ENCODE measurements at regions not wholly inside any gene's neighbourhood (a gene's known extent, or its start where the extent isn't known, plus 50 kb on each side); places are given as distances from the start of the nearest gene placed in this dataset.

DNA sequence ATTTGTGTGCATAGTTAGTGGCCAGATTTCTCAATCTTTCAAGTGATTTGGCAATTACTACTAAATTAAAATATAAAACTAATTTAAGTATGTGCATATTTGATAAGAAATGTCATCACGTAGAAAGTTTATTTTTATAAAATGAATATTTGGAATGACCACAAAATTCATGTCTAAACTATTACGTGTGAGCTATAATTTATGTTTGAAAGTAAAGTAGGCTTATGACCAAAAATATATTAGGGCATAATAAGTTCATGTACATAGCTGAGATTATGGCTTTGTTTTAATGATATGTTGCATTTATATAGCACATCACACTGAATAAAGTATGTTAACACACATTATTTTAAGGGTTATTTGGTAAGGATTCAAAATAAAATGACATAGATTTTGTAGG lies 1532.6 kb downstream of the C4orf33 start:
- DNase-seq (ENCODE audit: low read depth in 2 of 2): no peak

- DNase-seq (ENCODE audit: low read depth in 2 of 2): no peak
Measured at GRCh38 chr4:130632731-130633604, 1537.0 kb downstream of the C4orf33 start.

- no peak for DNase-seq (ENCODE audit: low read depth in 2 of 2)
Measured at GRCh38 chr4:130636486-130636885, 1540.5 kb downstream of the C4orf33 start.

DNA sequence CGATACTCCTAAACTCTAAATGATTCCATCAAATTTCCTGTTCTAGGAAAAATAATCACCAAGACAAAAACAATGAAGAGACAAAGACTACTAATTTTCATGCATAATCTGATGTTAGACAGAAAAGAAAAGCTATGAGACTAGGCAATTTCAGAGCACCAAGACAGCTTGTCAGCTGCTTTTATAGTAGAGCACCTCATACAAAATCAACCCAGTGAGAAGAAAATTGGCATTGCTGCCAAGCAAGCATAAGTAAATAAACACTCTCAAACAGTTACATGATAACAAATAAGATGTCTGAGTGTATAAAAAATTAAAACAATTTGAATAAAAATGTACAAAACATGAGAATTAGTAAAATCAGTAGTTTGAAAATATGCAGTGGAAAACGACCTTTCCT lies 1544.6 kb downstream of the C4orf33 start:
- no peak for DNase-seq (ENCODE audit: low read depth in 2 of 2)

DNA sequence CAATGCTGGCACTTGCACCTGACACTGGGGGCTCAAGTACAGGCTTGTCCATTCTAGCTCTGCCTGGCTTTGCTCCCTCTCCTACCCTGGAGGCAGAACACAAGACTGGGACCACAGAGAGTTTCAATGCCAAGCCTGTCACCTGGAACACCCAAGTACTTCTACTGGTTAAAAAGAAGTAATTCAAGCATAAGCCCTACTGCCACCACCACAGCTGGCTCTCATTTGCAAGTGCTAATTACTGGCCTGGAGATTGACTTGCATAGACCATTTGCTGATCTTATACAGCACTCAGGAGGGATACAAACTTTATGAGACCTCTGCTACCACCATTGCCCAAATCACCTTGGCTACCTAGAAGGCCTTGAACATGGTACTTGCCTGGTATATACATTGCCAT lies 1550.9 kb downstream of the C4orf33 start:
- DNase-seq (ENCODE audit: low read depth in 2 of 2): no peak

GRCh38 chr4:130648570-130648969 lies 1552.6 kb downstream of the C4orf33 start:
- DNase-seq (ENCODE audit: low read depth in 2 of 2): no peak

DNA sequence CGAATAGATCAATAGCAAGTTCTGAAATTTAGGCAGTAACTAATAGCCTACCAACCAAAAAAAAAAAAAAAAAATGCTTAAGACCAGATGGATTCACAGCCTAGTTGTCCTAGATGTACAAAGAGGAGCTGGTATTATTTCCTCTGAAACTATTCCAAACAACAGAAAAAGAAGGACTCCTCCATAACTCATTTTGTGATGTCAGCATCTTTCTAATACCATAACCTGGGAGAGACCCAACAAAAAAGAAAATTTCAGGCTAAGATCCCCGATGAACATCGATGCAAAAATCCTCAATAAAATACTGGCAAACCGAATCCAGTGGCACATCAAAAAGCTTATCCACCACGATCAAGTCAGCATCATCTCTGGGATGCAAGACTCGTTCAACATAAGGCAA lies 1557.9 kb downstream of the C4orf33 start:
- DNase-seq (ENCODE audit: low read depth in 2 of 2): no peak

GRCh38 chr4:130659320-130659719 lies 1563.4 kb downstream of the C4orf33 start:
- no peak for DNase-seq (ENCODE audit: low read depth in 2 of 2)

GRCh38 chr4:130668859-130669258 lies 1572.9 kb downstream of the C4orf33 start:
- DNase-seq (ENCODE audit: low read depth in 2 of 2): no peak

DNA sequence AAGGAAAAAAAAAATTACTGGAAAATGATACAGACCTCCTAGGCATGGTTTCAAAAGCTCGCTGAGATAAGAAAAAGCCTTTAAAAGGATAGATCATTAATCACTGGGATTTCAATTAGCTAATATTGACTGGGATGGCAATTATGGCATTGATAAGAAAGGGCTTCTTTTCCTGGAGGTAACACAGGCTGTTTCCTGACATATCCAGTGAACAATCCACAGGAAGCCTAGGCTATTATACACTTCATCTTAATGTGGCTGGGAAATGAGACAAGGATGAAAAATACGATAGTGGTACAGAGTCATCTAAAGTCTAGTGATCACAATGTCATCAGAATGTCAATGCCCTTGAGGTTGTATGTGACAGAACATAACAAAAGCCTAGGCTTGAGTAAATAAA lies 1579.3 kb downstream of the C4orf33 start:
- DNase-seq (ENCODE audit: low read depth in 2 of 2): no peak

DNA sequence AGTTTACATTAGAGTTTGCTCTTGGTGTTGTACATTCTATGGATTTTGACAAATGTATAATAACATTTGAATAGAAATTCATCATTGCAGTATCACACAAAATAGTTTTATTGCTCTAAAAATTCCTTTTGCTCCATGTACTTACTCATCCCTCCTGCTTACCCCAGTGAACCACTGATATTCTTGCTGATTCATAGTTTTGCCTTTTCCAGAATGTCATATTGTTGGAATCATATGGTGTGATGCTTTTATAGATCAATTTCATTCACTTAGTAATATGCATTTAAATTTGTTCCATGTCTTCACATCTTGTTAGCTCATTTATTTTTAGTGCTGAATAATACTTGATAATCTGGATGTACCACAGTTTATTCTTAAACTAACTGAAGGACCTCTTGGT lies 1593.2 kb downstream of the C4orf33 start:
- no peak for DNase-seq (ENCODE audit: low read depth in 2 of 2)

DNA sequence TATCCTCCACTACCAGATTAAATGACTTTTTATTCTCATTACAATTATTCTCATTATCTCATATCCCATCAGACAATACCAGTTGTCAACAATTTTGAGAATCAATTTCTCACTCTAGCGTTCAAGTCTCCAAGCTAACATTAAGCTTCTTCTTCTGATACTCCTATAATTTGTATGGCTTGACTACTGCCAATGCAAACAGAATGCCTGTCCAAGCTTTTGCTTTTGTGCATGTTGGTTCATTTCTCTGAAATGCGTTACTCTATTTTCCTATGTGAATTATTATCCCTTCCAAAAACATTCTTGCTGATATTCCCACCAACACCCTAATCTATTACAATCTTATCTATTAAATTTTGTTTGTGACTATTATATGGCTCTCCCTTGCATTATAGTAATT lies 1602.3 kb downstream of the C4orf33 start:
- no peak for DNase-seq (ENCODE audit: low read depth in 2 of 2)

- DNase-seq (ENCODE audit: low read depth in 2 of 2): no peak
Measured at GRCh38 chr4:130699004-130699403, 1603.1 kb downstream of the C4orf33 start.

- no peak for DNase-seq (ENCODE audit: low read depth in 2 of 2)
Measured at GRCh38 chr4:130703211-130703935, 1607.4 kb downstream of the C4orf33 start.

- no peak for DNase-seq (ENCODE audit: low read depth in 2 of 2)
Measured at GRCh38 chr4:130705023-130705422, 1609.1 kb downstream of the C4orf33 start.

- no peak for DNase-seq (ENCODE audit: low read depth in 2 of 2)
Measured at GRCh38 chr4:130712038-130712437, 1616.1 kb downstream of the C4orf33 start.

DNA sequence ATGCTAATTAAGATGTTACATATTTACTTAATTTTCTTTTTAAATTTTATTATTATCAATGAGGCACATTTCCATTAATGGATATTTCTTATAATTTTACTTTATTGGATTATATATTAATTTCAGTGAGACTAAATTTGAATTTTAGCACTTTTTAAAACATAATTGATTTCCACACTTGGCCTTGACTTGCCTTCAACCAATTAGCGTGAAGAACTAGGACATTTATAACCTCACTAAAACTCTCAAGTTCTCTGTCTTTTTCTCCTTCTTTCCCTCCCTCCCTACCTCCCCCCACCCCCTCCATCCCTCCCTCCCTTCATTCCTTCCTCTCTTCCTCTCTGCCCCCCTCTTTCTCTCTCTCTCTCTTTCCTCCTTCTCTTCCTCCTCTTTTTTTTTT lies 1618.1 kb downstream of the C4orf33 start:
- no peak for DNase-seq (ENCODE audit: low read depth in 2 of 2)

DNA sequence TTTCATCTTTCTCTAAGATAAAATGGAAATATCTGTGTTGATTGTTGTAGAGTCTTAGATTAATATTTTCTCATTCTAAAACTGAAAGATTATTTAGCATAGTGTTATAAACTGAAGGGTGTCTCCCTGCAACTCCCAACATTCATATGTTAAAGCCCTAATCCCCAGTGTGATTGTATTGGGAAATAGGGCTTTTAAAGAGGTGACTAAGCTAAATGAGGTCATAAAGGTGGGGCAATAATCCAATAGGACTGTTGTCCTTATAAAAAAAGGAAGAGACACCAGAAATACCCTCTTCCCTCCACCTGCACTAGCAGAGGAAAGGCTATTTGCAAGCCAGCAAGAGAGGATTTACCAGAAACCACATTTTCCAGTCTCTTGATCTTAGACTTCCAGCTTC lies 1626.4 kb downstream of the C4orf33 start:
- DNase-seq (ENCODE audit: low read depth in 2 of 2): no peak

GRCh38 chr4:130736436-130737185 lies 1640.7 kb downstream of the C4orf33 start:
- DNase-seq (ENCODE audit: low read depth in 2 of 2): no peak

- DNase-seq (ENCODE audit: low read depth in 2 of 2): no peak
Measured at GRCh38 chr4:130738233-130738632, 1642.3 kb downstream of the C4orf33 start.

DNA sequence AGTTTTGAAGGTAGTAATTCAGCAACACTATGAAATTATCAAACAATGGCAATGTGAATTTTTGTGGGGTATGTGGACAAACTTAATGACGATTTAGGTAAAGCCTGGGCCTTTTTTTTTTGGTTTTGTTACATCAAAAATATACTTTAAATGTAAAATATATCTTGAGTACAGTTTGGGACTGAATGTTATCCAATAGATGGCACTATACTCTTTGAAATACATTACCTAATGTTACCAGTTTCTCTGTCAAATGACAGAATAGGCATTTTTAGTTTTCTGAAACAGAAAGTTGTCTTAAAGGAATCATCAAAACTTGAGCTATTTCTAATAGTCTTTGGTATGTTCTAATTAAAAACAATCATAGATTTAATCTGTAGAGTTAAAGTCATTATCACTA lies 1651.9 kb downstream of the C4orf33 start:
- no peak for DNase-seq (ENCODE audit: low read depth in 2 of 2)

DNA sequence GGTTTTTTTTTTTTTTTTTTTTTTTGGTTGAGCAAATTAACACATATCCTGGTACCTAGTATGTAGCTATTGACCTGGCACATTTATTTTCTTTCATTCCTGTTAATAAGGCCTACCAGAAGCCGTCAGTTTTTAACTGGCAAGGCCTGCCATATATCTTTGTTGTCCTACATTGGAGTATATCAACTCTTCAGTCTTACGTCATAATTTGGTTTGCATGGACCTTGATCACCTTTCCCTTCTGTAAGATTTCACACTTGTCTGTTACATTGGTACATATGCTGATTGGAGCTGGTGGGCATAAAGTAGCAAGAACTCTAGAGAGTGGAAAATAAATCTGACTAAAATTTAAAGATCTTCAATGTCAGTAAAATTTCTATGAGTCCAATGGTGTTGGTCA lies 1658.0 kb downstream of the C4orf33 start:
- DNase-seq (ENCODE audit: low read depth in 2 of 2): no peak
